ENCODE measurements at regions not wholly inside any gene's neighbourhood (a gene's known extent, or its start where the extent isn't known, plus 50 kb on each side); places are given as distances from the start of the nearest gene placed in this dataset.

GRCh38 chr3:101100361-101101009, 107.3 kb upstream of the ABI3BP start:
- no peaks in the 10 kb centered on the region for H3K36me3 Mint-ChIP-seq (ENCODE audit: low read depth)
- H3K9me3 Mint-ChIP-seq, result no peaks in the 10 kb centered on the region
- DNase-seq, result no peak
- H3K27me3 Mint-ChIP-seq (ENCODE audit: low read depth, poor library complexity), result peaks cover 3% of the 10 kb centered on the region
- no peak overlapping the region for H3K27ac Mint-ChIP-seq
- no peaks in the 10 kb centered on the region for H3K4me1 Mint-ChIP-seq
- no peak overlapping the region for H3K4me3 Mint-ChIP-seq
- TF ChIP-seq, protein P1, sequence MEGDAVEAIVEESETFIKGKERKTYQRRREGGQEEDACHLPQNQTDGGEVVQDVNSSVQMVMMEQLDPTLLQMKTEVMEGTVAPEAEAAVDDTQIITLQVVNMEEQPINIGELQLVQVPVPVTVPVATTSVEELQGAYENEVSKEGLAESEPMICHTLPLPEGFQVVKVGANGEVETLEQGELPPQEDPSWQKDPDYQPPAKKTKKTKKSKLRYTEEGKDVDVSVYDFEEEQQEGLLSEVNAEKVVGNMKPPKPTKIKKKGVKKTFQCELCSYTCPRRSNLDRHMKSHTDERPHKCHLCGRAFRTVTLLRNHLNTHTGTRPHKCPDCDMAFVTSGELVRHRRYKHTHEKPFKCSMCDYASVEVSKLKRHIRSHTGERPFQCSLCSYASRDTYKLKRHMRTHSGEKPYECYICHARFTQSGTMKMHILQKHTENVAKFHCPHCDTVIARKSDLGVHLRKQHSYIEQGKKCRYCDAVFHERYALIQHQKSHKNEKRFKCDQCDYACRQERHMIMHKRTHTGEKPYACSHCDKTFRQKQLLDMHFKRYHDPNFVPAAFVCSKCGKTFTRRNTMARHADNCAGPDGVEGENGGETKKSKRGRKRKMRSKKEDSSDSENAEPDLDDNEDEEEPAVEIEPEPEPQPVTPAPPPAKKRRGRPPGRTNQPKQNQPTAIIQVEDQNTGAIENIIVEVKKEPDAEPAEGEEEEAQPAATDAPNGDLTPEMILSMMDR (IDR thresholded peaks at IDR 0.05), result no peak

GRCh38 chr3:101099791-101100190, 106.6 kb upstream of the ABI3BP start:
- H3K36me3 Mint-ChIP-seq (ENCODE audit: low read depth), result no peaks in the 10 kb centered on the region
- H3K27me3 Mint-ChIP-seq (ENCODE audit: low read depth, poor library complexity), result peaks cover 3% of the 10 kb centered on the region
- no peak overlapping the region for H3K4me3 Mint-ChIP-seq
- H3K4me1 Mint-ChIP-seq, result no peaks in the 10 kb centered on the region
- TF ChIP-seq, protein P1 (IDR thresholded peaks at IDR 0.05), result no peak
- H3K27ac Mint-ChIP-seq, result no peak overlapping the region
- no peaks in the 10 kb centered on the region for H3K9me3 Mint-ChIP-seq
- no peak for DNase-seq

DNA sequence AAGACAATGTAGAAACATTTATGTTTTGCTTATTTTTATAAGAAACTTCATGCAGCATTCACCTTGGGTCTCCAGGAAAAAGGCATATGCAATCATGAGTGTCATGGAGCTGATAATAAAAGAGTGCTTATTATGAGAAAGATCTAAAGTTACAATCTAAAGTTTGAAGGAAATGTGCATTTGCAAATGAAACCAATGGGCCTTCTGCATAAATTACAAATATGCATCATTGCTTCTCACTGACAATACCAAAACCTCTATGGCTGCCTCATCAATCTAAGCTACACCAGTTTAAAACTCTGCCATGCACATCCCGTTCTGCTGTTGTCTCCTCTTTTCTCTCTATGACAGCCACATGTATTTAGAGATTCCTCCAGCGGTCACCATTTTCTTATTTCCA, 103.2 kb upstream of the ABI3BP start:
- H3K27me3 Mint-ChIP-seq (ENCODE audit: low read depth, poor library complexity), result peaks cover 3% of the 10 kb centered on the region
- no peaks in the 10 kb centered on the region for H3K9me3 Mint-ChIP-seq
- no peak overlapping the region for H3K4me3 Mint-ChIP-seq
- TF ChIP-seq, protein P1 (IDR thresholded peaks at IDR 0.05), result no peak
- no peaks in the 10 kb centered on the region for H3K36me3 Mint-ChIP-seq (ENCODE audit: low read depth)
- no peak for DNase-seq
- no peaks in the 10 kb centered on the region for H3K4me1 Mint-ChIP-seq
- no peak overlapping the region for H3K27ac Mint-ChIP-seq

GRCh38 chr3:101095693-101096430, 102.6 kb upstream of the ABI3BP start:
- Mint-ChIP-seq H3K4me3 (no peak overlapping the region), H3K36me3 (ENCODE audit: low read depth) (no peaks in the 10 kb centered on the region), H3K9me3 (no peaks in the 10 kb centered on the region), H3K27me3 (ENCODE audit: low read depth, poor library complexity) (peaks cover 3% of the 10 kb centered on the region), H3K27ac (no peak overlapping the region), H3K4me1 (no peaks in the 10 kb centered on the region)
- no peak for DNase-seq
- TF ChIP-seq, protein P1 (IDR thresholded peaks at IDR 0.05), result no peak

DNA sequence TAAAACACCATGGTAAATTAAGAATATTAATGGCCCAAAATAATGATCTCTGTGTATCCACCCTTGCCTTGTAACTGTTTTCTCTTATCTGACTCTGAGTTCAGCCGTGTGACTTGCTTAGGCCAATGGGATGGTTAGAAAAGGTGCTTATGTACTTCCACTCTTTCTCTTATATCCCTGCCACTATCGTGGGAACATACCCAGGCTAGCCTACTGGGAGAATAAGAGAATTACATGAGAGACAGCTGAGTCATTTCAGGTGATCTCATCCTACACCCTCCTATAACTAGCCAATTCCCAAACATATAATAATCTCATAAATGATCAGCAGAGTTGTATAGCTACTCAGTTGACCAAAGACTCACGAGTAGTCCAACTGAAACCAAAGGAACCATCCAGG, 98.3 kb upstream of the ABI3BP start:
- Mint-ChIP-seq H3K9me3 (no peaks in the 10 kb centered on the region), H3K36me3 (ENCODE audit: low read depth) (no peaks in the 10 kb centered on the region), H3K27ac (no peak overlapping the region), H3K4me3 (no peak overlapping the region), H3K27me3 (ENCODE audit: low read depth, poor library complexity) (no peaks in the 10 kb centered on the region), H3K4me1 (no peaks in the 10 kb centered on the region)
- no peak for DNase-seq
- TF ChIP-seq, protein P1 (IDR thresholded peaks at IDR 0.05), result no peak

- TF ChIP-seq, protein P1 (IDR thresholded peaks at IDR 0.05), result no peak
- H3K27ac Mint-ChIP-seq, result no peak overlapping the region
- no peak for DNase-seq
- H3K4me3 Mint-ChIP-seq, result no peak overlapping the region
- H3K9me3 Mint-ChIP-seq, result no peaks in the 10 kb centered on the region
- no peaks in the 10 kb centered on the region for H3K4me1 Mint-ChIP-seq
- H3K27me3 Mint-ChIP-seq (ENCODE audit: low read depth, poor library complexity), result no peaks in the 10 kb centered on the region
- no peaks in the 10 kb centered on the region for H3K36me3 Mint-ChIP-seq (ENCODE audit: low read depth)
These were observed 92.5 kb upstream of the ABI3BP start for GRCh38 chr3:101085752-101086151.
